ENCODE measurements at regions not wholly inside any gene's neighbourhood (a gene's known extent, or its start where the extent isn't known, plus 50 kb on each side); places are given as distances from the start of the nearest gene placed in this dataset.
"Not testable (repeated sequence)": the region's sequence is repeated elsewhere in the genome, so short reads cannot be mapped to it uniquely, and the experiment has no call there.

DNA sequence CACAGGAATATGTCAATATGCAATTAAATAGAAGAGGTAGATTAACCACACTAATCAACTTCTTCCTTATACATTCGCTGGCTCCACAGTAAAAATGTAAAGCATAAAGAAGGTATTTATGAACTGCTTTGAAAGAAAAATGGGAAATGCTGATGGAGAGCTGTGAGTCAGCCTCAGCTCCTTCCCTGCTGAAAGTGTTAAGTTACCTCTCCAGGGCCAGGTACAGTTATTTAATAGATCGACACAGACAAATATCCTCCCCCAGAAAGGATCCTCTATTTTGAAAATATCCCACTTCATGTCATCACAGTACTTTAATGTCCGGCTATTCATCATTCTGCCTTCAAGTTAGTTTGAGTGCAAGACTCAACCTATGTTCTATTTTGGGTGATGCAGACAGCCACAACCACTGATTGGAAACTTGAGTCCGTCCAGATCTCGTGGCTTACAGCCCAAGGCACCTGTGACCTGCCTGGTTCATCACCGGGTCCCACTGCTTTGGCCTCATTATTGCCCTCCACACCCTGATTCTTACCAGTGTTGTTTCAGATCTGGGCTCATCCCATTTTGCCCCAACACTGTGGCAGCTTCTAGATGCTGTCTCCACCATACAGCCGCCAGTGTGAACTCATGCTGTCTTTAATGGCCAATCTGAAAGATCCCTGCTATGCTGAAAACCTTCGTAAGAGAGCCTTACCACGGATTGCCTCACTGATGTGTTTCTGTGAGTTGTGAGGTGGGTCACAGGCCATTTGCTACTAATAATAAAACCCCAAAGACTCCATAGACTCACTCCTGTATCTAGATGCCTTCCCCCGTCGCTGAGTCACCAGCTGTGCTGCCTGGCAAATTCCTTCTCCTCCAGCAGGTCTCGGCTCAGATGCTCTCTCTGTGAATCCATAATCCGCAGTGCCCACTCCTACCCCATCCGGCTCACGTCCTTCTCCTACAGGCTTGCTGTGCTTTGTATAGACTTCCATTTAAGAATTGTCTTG is 56.2 kb upstream of the DDAH1 start:
- not testable (repeated sequence) for DNase-seq (ENCODE audit: low spot score)

DNA sequence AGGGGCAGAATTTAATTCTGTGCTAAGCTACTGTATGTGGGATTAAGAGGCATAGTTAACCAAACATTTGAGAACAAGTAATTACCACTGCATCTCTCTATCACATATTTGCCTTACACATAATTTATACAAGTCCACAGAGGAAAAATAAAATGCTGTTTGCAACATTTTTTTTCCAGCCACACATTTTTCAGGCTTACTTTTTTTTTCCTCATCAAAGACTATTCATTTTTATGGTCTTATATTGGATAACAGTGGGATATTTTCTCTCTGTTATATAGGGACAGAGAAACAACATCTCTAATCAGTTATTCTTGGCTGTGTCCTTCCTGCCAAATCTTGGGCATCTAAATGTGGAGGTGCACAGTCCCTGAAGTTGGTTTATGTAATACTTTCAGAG is 57.5 kb upstream of the DDAH1 start:
- DNase-seq (ENCODE audit: low spot score): not testable (repeated sequence)

DNA sequence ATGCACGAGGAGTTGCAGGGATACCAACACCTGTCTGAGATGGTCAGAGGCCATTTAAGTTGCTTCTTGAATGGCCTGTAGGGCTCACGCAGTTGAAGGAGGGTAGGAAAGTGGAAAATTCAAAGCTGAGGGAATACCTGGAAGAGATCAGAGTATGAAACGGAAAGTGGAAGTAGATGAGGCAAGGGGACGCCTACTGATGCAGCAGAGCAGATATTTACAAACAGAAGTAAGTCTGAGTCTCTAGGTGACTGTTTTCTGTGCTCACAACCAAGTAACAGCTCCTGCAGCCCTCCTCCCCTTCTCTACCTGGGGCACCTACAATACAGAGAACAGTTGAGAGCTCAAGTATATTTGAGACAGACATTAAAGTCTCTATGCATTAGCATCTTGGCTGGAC is 57.5 kb upstream of the CCN1 start:
- not testable (repeated sequence) for DNase-seq (ENCODE audit: low spot score)

DNA sequence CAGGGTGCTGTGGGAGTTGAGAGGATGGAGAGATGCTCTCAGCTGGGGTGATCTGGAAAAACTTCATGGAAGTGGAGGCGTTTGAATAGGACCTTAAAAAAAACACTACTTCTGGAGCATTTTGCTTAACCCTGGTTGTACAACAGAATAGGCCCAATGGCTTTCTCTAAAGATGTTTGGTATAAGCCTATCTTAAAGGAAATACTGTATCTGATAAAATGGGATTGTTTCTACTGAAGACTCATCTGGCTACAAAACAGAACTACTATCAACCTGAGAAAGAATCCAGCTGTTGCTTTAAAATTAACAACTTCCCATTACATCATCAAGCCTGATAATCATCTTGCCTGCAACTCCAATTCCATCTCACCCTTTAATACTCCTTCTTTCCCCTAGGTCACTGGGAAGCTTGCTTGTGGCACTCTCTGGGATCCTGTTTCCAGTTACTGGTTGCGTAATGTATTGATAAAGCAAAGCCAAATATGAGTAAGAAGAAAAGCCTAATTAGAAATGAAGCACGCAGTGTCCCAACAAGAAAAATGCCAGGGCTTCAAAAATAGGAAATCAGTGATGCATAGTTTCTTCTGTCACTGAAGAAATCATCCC is 56.2 kb upstream of the CCN1 start:
- DNase-seq (ENCODE audit: low spot score): not testable (repeated sequence)

DNA sequence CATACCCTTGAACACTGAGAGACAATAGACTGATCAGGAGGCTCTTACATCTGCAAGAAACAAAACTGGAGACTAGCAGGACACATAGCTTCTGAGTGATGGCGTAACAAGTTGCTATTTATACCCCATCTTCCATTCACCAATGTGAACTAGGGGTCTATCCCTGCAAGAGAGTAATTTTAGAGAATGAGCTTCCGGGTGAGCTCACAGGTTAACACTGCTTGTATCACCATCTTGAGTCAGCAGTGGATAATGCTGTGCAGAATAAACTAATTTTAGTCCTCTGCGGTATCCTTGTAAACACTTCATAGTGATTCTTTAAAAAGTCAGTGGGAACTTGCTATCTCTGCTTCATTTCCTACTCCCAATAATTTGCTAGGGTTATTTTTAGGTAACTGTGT is 55.0 kb upstream of the CCN1 start:
- not testable (repeated sequence) for DNase-seq (ENCODE audit: low spot score)

DNA sequence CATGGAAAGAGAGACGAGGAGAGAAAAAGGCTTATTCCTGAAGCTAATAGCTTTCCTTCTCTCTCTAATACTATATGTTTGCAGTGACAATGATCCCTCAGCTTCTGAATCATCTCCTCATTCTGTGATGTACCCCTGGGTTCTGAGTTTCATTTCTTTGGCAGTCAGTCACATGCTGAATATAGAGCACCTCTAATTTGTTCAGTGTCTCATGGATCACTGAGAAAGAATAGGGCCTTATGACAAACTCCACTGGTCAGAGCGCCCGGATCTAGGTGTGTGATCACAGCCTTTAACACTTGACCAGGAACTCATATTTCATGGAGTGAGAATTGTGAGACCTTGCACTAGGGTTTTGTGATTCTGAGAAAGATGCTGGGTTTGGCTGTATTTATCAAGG is 54.3 kb upstream of the CCN1 start:
- not testable (repeated sequence) for DNase-seq (ENCODE audit: low spot score)

DNA sequence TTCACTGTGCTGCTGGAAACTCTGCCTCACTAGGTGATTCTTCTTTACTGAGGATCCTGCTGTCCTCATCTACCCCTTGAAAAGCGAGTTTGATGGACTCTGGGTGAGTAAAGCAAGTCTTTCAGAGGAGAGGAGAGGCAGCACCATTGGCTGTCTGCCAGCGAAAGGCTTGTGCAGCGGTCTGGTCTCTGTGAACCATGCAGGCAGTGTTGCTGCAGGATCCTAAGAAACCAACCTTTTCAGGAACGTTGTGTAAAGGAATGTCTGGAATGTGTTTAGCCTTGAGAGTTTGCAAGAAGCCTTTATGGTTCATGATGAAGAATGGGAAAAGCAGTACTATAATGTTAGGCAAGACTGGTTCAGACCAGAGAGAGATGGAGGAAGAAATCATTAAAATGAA is 53.4 kb upstream of the CCN1 start:
- peak; percentile 46 for DNase-seq (ENCODE audit: low spot score)

Data from mucosa of gallbladder (tissue), 1 donor.